GM18508 (cell line): ENCODE measurements at regions not wholly inside any gene's neighbourhood (a gene's known extent, or its start where the extent isn't known, plus 50 kb on each side); places are given as distances from the start of the nearest gene placed in this dataset.

Experiments used
- ATAC-seq: cut with Tn5 transposase; IDR thresholded peaks from one replicate; pipeline ENCODE4 v1.9.1; 2021; ENCODE audit warnings: moderate number of reproducible peaks; ENCODE audit not compliant: insufficient read depth, unreplicated experiment

GRCh38 chr14:21987937-21988336 is 314.3 kb upstream of the OR4E1 start:
- no peak for ATAC-seq

DNA sequence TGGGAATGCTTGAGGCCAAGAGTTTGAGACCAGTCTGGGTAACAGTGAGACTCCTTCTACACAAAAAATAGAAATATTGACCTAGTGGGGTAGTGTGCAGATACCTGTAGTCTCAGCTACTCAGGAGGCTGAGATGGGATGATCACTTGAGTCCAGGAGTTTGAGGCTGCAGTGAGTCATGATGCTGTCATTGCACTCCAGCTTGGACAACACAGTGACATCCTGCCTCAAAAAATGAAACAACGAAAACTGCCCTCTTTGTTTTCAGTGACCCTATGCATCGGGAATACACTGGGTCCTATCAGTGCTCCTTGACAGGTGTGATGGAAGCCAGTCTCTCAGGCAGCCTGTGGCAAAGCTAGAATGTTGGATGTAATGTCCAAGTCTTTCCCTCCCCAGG is 311.5 kb upstream of the OR4E1 start:
- ATAC-seq, result no peak

GRCh38 chr14:21978999-21979314 is 305.3 kb upstream of the OR4E1 start:
- ATAC-seq, result no peak

GRCh38 chr14:21978184-21978998 is 304.8 kb upstream of the OR4E1 start:
- no peak for ATAC-seq

- no peak for ATAC-seq
Observed at GRCh38 chr14:21974741-21975140, 301.1 kb upstream of the OR4E1 start.

- ATAC-seq, result no peak
Observed at GRCh38 chr14:21965042-21965441, 291.4 kb upstream of the OR4E1 start.

GRCh38 chr14:21964180-21964579 is 290.6 kb upstream of the OR4E1 start:
- no peak for ATAC-seq

DNA sequence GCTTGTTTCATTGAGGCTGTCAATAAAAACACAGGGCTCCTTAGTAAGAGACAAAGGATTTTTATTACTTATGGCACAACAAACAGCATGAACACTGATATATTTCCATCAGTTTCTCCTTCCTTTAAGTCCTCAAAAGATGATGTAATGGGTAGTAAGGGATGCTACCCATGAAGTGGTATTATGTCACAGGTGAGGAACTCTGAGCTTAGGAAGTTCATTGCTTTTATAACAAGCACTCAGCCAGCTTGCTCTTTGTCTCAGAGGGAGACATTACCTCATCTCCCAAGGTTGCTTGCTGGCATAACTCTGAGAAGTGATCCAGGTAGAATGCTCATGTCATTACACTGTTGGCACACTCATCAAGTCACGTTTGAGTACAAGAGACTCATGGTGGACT is 287.0 kb upstream of the OR4E1 start:
- ATAC-seq, result no peak

DNA sequence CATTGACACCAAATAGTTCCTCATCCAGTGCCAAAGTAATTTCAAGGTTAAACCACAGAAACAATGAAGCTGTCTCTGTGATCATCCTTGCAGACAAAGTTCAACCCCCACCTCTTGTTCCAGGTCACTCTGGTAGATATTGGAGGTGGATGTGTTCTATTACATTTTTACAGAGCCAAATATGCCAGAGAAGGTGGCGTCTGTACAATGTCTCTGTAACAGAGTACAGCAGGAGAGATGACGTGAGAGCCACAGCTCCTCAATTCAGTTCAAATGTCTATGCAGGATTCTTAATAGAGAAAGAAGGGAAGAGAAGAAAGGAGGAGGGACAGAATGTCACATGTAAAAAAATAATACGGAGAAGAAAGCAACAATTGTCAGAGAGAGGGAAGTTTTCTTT is 268.3 kb upstream of the OR4E1 start:
- ATAC-seq, result no peak

DNA sequence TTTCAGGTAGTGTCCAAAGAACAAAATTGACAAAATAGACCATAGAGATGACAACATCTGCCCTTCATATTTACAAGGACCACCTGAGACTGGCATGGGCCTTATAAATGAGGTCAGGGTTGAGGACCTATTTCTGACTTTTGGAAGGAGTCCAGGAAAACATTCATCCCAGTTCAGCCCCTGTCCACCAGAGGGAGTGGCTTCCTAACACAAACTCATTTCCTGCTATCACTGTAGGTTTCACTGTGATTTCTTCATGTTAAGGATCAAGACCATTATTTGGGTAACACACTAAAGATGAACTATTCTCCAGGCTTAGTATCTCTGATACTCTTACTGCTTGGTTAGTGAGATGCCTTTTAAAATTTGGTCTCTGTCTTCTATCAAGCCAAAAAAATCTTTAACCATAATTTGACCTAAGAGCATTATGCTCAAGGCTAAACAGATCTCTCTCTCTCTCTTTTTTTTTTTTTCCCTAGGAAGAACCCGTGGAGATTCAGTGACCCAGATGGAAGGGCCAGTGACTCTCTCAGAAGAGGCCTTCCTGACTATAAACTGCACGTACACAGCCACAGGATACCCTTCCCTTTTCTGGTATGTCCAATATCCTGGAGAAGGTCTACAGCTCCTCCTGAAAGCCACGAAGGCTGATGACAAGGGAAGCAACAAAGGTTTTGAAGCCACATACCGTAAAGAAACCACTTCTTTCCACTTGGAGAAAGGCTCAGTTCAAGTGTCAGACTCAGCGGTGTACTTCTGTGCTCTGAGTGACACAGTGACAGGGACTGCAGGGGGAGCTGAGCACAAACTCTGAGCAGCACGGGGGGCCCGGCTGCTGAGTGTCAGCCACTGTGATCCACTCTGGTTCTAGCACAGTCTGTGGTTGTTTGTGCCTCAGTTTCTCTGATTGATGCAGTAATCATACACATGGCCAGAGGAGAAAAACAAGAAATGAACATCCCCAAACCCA is 267.6 kb upstream of the OR4E1 start:
- no peak for ATAC-seq

- ATAC-seq, result no peak
Observed at GRCh38 chr14:21939836-21940235, 266.2 kb upstream of the OR4E1 start.

DNA sequence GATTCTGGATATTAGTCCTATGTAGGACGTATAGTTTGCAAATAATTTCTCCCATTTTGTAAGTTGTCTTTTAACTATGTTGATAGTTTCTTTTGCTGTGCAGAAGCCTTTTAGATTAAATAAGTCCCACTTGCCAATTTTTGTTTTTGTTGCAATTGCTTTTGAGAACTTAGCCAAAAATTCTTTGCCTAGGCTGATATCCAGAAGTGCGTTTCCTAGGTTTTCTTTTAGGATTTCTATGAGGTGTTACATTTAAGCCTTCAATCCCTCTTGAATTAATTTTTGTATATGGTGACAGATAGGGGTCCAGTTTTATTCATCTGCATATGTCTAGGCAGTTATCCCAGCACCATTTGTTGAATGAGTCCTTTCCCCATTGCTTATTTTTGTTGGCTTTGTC is 264.4 kb upstream of the OR4E1 start:
- no peak for ATAC-seq

GRCh38 chr14:21933681-21934080 is 260.1 kb upstream of the OR4E1 start:
- ATAC-seq, result no peak

DNA sequence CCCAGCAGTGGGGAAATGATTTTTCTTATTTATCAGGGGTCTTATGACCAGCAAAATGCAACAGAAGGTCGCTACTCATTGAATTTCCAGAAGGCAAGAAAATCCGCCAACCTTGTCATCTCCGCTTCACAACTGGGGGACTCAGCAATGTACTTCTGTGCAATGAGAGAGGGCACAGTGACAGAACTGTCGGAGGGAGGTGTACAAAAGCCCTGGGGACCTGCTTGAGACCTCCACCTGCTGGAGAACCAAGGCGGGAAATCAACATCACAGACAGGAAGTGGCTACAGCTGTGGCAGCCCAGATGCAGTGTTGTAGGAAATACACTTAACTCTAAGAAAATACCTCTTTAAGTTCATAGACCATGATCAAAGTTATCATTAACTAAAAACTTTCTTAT is 250.9 kb upstream of the OR4E1 start:
- ATAC-seq, result peak; percentile 76

DNA sequence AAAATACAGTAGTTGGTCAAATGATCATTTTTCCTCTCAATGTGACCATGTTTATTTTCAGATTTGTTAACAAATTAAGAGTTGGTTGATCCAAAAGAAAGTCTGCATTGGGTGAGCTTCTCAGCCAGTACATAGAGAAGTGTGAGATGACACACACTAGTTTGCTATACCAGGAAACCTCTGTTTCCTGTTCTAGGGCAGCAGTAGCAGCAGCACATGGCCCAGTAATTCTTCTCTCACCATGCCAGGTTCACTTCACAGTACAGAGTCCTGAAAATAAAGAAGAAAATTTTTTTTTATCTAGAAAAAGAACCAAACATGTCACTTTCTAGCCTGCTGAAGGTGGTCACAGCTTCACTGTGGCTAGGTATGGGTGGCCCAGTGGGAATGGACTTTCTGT is 250.2 kb upstream of the OR4E1 start:
- no peak for ATAC-seq

DNA sequence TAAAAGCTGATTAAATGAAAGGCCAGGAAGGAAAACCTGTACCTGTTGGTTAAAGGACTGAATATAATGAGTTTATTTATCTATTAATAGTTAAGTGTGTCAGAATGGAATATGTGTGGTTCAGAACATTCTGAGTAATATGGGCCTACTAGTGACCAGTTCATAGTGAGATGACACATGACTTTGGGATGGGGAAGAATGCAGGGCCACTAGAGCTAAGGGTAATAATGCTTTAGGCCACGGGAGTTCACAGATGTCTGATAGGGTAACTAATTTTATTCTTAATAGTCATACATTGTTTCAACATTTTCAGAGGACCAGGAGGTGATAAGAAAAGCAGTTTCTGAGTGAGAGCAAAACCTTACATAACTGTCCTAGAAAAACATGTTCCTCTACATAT is 247.8 kb upstream of the OR4E1 start:
- ATAC-seq, result no peak

- ATAC-seq, result no peak
Observed at GRCh38 chr14:21917699-21918436, 244.2 kb upstream of the OR4E1 start.

DNA sequence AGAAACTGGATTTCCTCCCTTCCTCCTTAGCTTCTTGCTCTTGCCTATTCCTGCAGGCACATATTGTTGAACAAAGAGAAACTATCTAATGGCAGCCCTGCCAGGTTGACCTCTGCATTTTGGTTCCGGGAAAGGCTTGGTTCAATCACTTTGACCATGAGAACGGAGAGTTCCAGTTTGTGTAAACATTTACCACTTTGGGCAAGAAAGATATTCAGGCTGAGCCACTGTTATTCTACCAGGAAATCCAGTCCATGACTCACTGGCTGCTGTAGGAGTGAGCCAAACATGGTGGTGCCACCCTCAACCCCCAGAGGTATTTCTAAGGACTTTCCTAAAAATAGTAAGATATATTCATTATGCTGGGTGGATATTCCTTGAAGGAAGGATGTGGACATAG is 242.2 kb upstream of the OR4E1 start:
- no peak for ATAC-seq

GRCh38 chr14:21913759-21914158 is 240.1 kb upstream of the OR4E1 start:
- ATAC-seq, result no peak

GRCh38 chr14:21912367-21912766 is 238.7 kb upstream of the OR4E1 start:
- ATAC-seq, result no peak

- no peak for ATAC-seq
Observed at GRCh38 chr14:21911877-21912276, 238.3 kb upstream of the OR4E1 start.
